Ishikawa (cell line): ENCODE measurements at regions not wholly inside any gene's neighbourhood (a gene's known extent, or its start where the extent isn't known, plus 50 kb on each side); places are given as distances from the start of the nearest gene placed in this dataset.

Source experiments
- CEBPB ChIP-seq: IDR thresholded peaks from 2 replicates; pipeline ENCODE4 v1.6.1; 2012
- CREB1 ChIP-seq: IDR thresholded peaks from 2 replicates; pipeline ENCODE4 v1.6.1; 2012; ENCODE audit warnings: low read depth
- EGR1 ChIP-seq: IDR thresholded peaks from 2 replicates; pipeline ENCODE4 v1.6.1; 2012
- EP300 ChIP-seq: IDR thresholded peaks from 2 replicates; pipeline ENCODE4 v1.6.1; 2012; ENCODE audit warnings: borderline replicate concordance
- FOXM1 ChIP-seq: IDR thresholded peaks from 2 replicates; pipeline ENCODE4 v1.6.1; 2012; ENCODE audit warnings: low read depth, borderline replicate concordance
- MAX ChIP-seq: IDR thresholded peaks from 2 replicates; pipeline ENCODE4 v1.6.1; 2012
- NFIC ChIP-seq: IDR thresholded peaks from 2 replicates; pipeline ENCODE4 v1.6.1; 2012
- RAD21 ChIP-seq: IDR thresholded peaks from 2 replicates; pipeline ENCODE4 v1.6.1; 2012; ENCODE audit warnings: low read depth
- REST ChIP-seq: IDR thresholded peaks from 2 replicates; pipeline ENCODE4 v1.6.1; 2012; ENCODE audit warnings: low read depth, mild to moderate bottlenecking
- TAF1 ChIP-seq: IDR thresholded peaks from 2 replicates; pipeline ENCODE4 v1.6.1; 2012; ENCODE audit warnings: low read depth, mild to moderate bottlenecking
- TCF12 ChIP-seq: IDR thresholded peaks from 2 replicates; pipeline ENCODE4 v1.6.1; 2012; ENCODE audit warnings: low read depth
- TEAD4 ChIP-seq: IDR thresholded peaks from 2 replicates; pipeline ENCODE4 v1.6.1; 2012
- USF1 ChIP-seq: IDR thresholded peaks from 2 replicates; pipeline ENCODE4 v1.6.1; 2012
- YY1 ChIP-seq: IDR thresholded peaks from 2 replicates; pipeline ENCODE4 v1.6.1; 2012; ENCODE audit warnings: low read depth
- ZBTB7A ChIP-seq: IDR thresholded peaks from 2 replicates; pipeline ENCODE4 v1.6.1; 2012; ENCODE audit warnings: low read depth

- TF ChIP-seq CREB1, result no peak
- TF ChIP-seq NFIC, result no peak
- no peak for TF ChIP-seq EGR1
- TF ChIP-seq REST, result no peak
- no peak for TF ChIP-seq EP300
- TF ChIP-seq TAF1, result no peak
- TF ChIP-seq TCF12, result no peak
- no peak for TF ChIP-seq CEBPB
- no peak for TF ChIP-seq TEAD4
- no peak for TF ChIP-seq FOXM1
- no peak for TF ChIP-seq YY1
- TF ChIP-seq USF1, result no peak
- no peak for TF ChIP-seq RAD21
- no peak for TF ChIP-seq MAX
- TF ChIP-seq ZBTB7A, result no peak
Observed at GRCh38 chr3:81393251-81393650, 368.2 kb downstream of the GBE1 start.

GRCh38 chr3:81390796-81391195 is 370.6 kb downstream of the GBE1 start:
- TF ChIP-seq TEAD4 (no peak), USF1 (no peak), EGR1 (no peak), TAF1 (no peak), EP300 (no peak), NFIC (no peak), CREB1 (no peak), ZBTB7A (no peak), FOXM1 (no peak), REST (no peak), CEBPB (no peak), RAD21 (no peak), TCF12 (no peak), YY1 (no peak), MAX (no peak)

- TF ChIP-seq TAF1 (no peak), YY1 (no peak), EGR1 (no peak), CEBPB (no peak), ZBTB7A (no peak), USF1 (no peak), EP300 (no peak), REST (no peak), CREB1 (no peak), TEAD4 (no peak), FOXM1 (no peak), NFIC (no peak), MAX (no peak), TCF12 (no peak), RAD21 (no peak)
Observed at GRCh38 chr3:81388191-81388590, 373.3 kb downstream of the GBE1 start.

GRCh38 chr3:81382470-81382869 is 379.0 kb downstream of the GBE1 start:
- TF ChIP-seq MAX (no peak), EP300 (no peak), FOXM1 (no peak), NFIC (no peak), CREB1 (no peak), YY1 (no peak)
